Putamen (tissue), 1 donor: ENCODE measurements at regions not wholly inside any gene's neighbourhood (a gene's known extent, or its start where the extent isn't known, plus 50 kb on each side); places are given as distances from the start of the nearest gene placed in this dataset.
"Not testable (repeated sequence)": the region's sequence is repeated elsewhere in the genome, so short reads cannot be mapped to it uniquely, and the experiment has no call there.

Experiments used
- DNase-seq: peaks from one replicate; pipeline ENCODE4 v3.0.0-alpha.2; 2016; ENCODE audit warnings: low spot score

- DNase-seq, result no peak
Measured at GRCh38 chr4:123158576-123158975, 236.2 kb upstream of the NUDT6 start.

- DNase-seq, result no peak
Measured at GRCh38 chr4:123159479-123159878, 237.1 kb upstream of the NUDT6 start.

- no peak for DNase-seq
Measured at GRCh38 chr4:123162859-123163258, 233.7 kb upstream of the SPRY1 start.

GRCh38 chr4:123163501-123163900 is 233.1 kb upstream of the SPRY1 start:
- DNase-seq, result no peak

- no peak for DNase-seq
Measured at GRCh38 chr4:123166023-123166422, 230.6 kb upstream of the SPRY1 start.

- DNase-seq, result no peak
Measured at GRCh38 chr4:123167931-123168330, 228.7 kb upstream of the SPRY1 start.

- no peak for DNase-seq
Measured at GRCh38 chr4:123168812-123169211, 227.8 kb upstream of the SPRY1 start.

- no peak for DNase-seq
Measured at GRCh38 chr4:123170843-123171242, 225.8 kb upstream of the SPRY1 start.

- DNase-seq, result no peak
Measured at GRCh38 chr4:123176605-123177004, 220.0 kb upstream of the SPRY1 start.

- DNase-seq, result no peak
Measured at GRCh38 chr4:123182289-123182688, 214.3 kb upstream of the SPRY1 start.

- DNase-seq, result no peak
Measured at GRCh38 chr4:123183308-123183707, 213.3 kb upstream of the SPRY1 start.

- DNase-seq, result not testable (repeated sequence)
Measured at GRCh38 chr4:123183754-123184153, 212.8 kb upstream of the SPRY1 start.

GRCh38 chr4:123186731-123187130 is 209.9 kb upstream of the SPRY1 start:
- no peak for DNase-seq

GRCh38 chr4:123190176-123190575 is 206.4 kb upstream of the SPRY1 start:
- no peak for DNase-seq

GRCh38 chr4:123191728-123192127 is 204.9 kb upstream of the SPRY1 start:
- DNase-seq, result no peak

GRCh38 chr4:123193802-123194367 is 202.7 kb upstream of the SPRY1 start:
- DNase-seq, result no peak

GRCh38 chr4:123198706-123199105 is 197.9 kb upstream of the SPRY1 start:
- DNase-seq, result no peak

GRCh38 chr4:123200051-123200940 is 196.3 kb upstream of the SPRY1 start:
- no peak for DNase-seq

- no peak for DNase-seq
Measured at GRCh38 chr4:123204737-123205136, 191.9 kb upstream of the SPRY1 start.

- no peak for DNase-seq
Measured at GRCh38 chr4:123206016-123206415, 190.6 kb upstream of the SPRY1 start.

GRCh38 chr4:123209436-123209835 is 187.2 kb upstream of the SPRY1 start:
- no peak for DNase-seq

- DNase-seq, result no peak
Measured at GRCh38 chr4:123215536-123215935, 181.1 kb upstream of the SPRY1 start.

- no peak for DNase-seq
Measured at GRCh38 chr4:123216543-123216942, 180.1 kb upstream of the SPRY1 start.

GRCh38 chr4:123216946-123217345 is 179.6 kb upstream of the SPRY1 start:
- DNase-seq, result no peak
